K562 (cell line): ENCODE measurements at regions not wholly inside any gene's neighbourhood (a gene's known extent, or its start where the extent isn't known, plus 50 kb on each side); places are given as distances from the start of the nearest gene placed in this dataset.

Experiments used
- ATAC-seq: fragments of 200-7000 bp; cut with Tn5 transposase; 3 replicates; pipeline ENCODE4 v1.9.1; 2020; ENCODE audit warnings: moderate library complexity
- BruUV-seq: library from RNA; stranded (reverse); fragments of 400-500 nt; replicated peaks from 2 replicates; lab custom pipeline; 2021; lab: Mats Ljungman, UMichigan
- CTCF ChIA-PET: fragments of 300-600 bp; formaldehyde crosslinking; extraction: SDS; loops from one replicate; lab custom pipeline; 2021; ENCODE audit warnings: low intra/inter-chr PET ratio; lab: Yijun Ruan, JAX
- POLR2A ChIA-PET: fragments of 300-600, 350-650 bp; sonication (Branson Sonifier 250); formaldehyde crosslinking; extraction: SDS; loops from one replicate; lab custom pipeline; 2021; ENCODE audit warnings: antibody characterized with exemption, inconsistent platforms; lab: Yijun Ruan, JAX
- DNase-seq, 4 experiments: peaks; one replicate each; pipeline versions ENCODE4 v3.0.0 to v3.0.0-alpha.2; 2011 to 2018; ENCODE audit warnings: low spot score in 3 of 4, mixed read lengths in 3 of 4; ENCODE audit errors: extremely low read depth in 1 of 4
- FAIRE-seq: peaks from 2 replicates; lab custom pipeline; 2011; peaks lifted over from hg19 to GRCh38; lab: Jason Lieb, UNC
- H2AFZ ChIP-seq: 2 replicates; pipeline ENCODE4 v1.6.0; 2011; ENCODE audit warnings: low read depth, low read length, control low read depth, inconsistent platforms
- H3K27ac ChIP-seq: fragments of 200-600 bp; 3 replicates; pipeline ENCODE4 v1.8.0; 2011; ENCODE audit warnings: low read depth, mild to moderate bottlenecking, control low read depth, inconsistent platforms, low read length, moderate library complexity, mixed read lengths; ENCODE audit errors: extremely low read depth
- H3K27me3 ChIP-seq, 2 experiments: fragments of 300-600 bp in 1 of 2; 2 replicates in 1 of 2; 3 replicates in 1 of 2; pipeline versions ENCODE4 v1.6.0 to v1.8.0; 2011; ENCODE audit warnings: inconsistent platforms in 2 of 2, low read length in 2 of 2, mild to moderate bottlenecking in 1 of 2, mixed read lengths in 1 of 2, moderate library complexity in 1 of 2; ENCODE audit not compliant: control insufficient read depth in 2 of 2, insufficient read depth in 2 of 2
- H3K36me3 ChIP-seq: fragments of 300-600 bp; 3 replicates; pipeline ENCODE4 v1.8.0; 2011; ENCODE audit warnings: mild to moderate bottlenecking, low read length, inconsistent platforms; ENCODE audit not compliant: control insufficient read depth, insufficient read depth
- H3K4me1 ChIP-seq, 2 experiments: fragments of 200-600 bp in 1 of 2; replicated peaks in 1 of 2; 2 replicates in 1 of 2; 3 replicates in 1 of 2; pipeline versions ENCODE4 v1.5.1 to v1.8.0; 2011; ENCODE audit warnings: inconsistent platforms in 2 of 2, low read length in 2 of 2, mild to moderate bottlenecking in 1 of 2, mixed read lengths in 1 of 2, moderate library complexity in 1 of 2; ENCODE audit not compliant: control insufficient read depth in 2 of 2, insufficient read depth in 2 of 2
- H3K4me2 ChIP-seq: 2 replicates; pipeline ENCODE4 v1.6.1; 2011; ENCODE audit warnings: low read length, control low read depth, inconsistent platforms, mixed read lengths; ENCODE audit not compliant: insufficient read depth
- H3K4me3 ChIP-seq: fragments of 200-600 bp; sonication (generic), shearing (Covaris generic); 2 replicates; pipeline ENCODE4 v1.5.1; 2016; ENCODE audit warnings: control low read depth, inconsistent platforms
- H3K79me2 ChIP-seq: fragments of 200-600 bp; 3 replicates; pipeline ENCODE4 v1.8.0; 2011; ENCODE audit warnings: low read length, inconsistent platforms; ENCODE audit not compliant: control insufficient read depth, insufficient read depth
- H3K9ac ChIP-seq, 2 experiments: 2 replicates each; pipeline versions ENCODE4 v1.6.0 to v1.6.1; 2011; ENCODE audit warnings: low read depth in 2 of 2, low read length in 2 of 2, control low read depth in 1 of 2, inconsistent platforms in 1 of 2, mild to moderate bottlenecking in 1 of 2, mixed read lengths in 1 of 2; ENCODE audit not compliant: insufficient read depth in 1 of 2
- H3K9me1 ChIP-seq: one replicate; pipeline ENCODE4 v1.6.0; 2011; ENCODE audit warnings: inconsistent platforms, mild to moderate bottlenecking, low read length, moderate library complexity; ENCODE audit not compliant: control insufficient read depth, insufficient read depth
- H3K9me3 ChIP-seq: replicated peaks from 2 replicates; pipeline ENCODE4 v1.5.1; 2011; ENCODE audit warnings: low read depth, low read length, inconsistent platforms; ENCODE audit not compliant: control insufficient read depth, insufficient read depth
- H4K20me1 ChIP-seq: replicated peaks from 2 replicates; pipeline ENCODE4 v1.6.1; 2011; ENCODE audit warnings: low read length, inconsistent platforms, mixed read lengths; ENCODE audit not compliant: control insufficient read depth, insufficient read depth
- ARNT ChIP-seq, 2 experiments: fragments of 450-650 bp; IDR thresholded peaks; 2 replicates each; pipeline ENCODE4 v1.6.1; 2016; ENCODE audit warnings: mild to moderate bottlenecking in 1 of 2
- E4F1 ChIP-seq: fragments of 250-450 bp; sonication (Bioruptor Pico); IDR thresholded peaks from 2 replicates; pipeline ENCODE4 v1.5.0; 2021; ENCODE audit warnings: mild to moderate bottlenecking, borderline replicate concordance
- ETS2 ChIP-seq: IDR thresholded peaks from 2 replicates; pipeline ENCODE4 v1.6.1; 2016; ENCODE audit warnings: borderline replicate concordance, missing genetic modification characterization, mild to moderate bottlenecking, moderate library complexity, missing compliant biosample characterization; ENCODE audit not compliant: poor library complexity, severe bottlenecking
- FUS ChIP-seq: fragments of 200-400 bp; formaldehyde crosslinking; optimal IDR thresholded peaks from 2 replicates; pipeline ENCODE3; 2017; ENCODE audit warnings: low read depth, low read length
- MEIS2 ChIP-seq: fragments of 450-650 bp; IDR thresholded peaks from 2 replicates; pipeline ENCODE4 v1.6.1; 2014; ENCODE audit warnings: mild to moderate bottlenecking; ENCODE audit not compliant: partially characterized antibody
- MLLT1 ChIP-seq, 2 experiments: fragments of 450-650 bp; IDR thresholded peaks; 2 replicates each; pipeline ENCODE4 v1.6.1; 2016
- MTA2 ChIP-seq: fragments of 450-650 bp; IDR thresholded peaks from 2 replicates; pipeline ENCODE4 v1.6.1; 2016; ENCODE audit warnings: low read depth
- PHTF2 ChIP-seq: fragments of 250-450 bp; sonication (Bioruptor Pico); IDR thresholded peaks from 2 replicates; pipeline ENCODE4 v1.5.0; 2021; ENCODE audit warnings: mild to moderate bottlenecking
- STAT5A ChIP-seq: IDR thresholded peaks from 2 replicates; pipeline ENCODE4 v1.6.1; 2012; ENCODE audit warnings: low read length, inconsistent platforms, borderline replicate concordance
- ZKSCAN3 ChIP-seq: fragments of 250-450 bp; sonication (Bioruptor Pico); IDR thresholded peaks from 2 replicates; pipeline ENCODE4 v1.4.0; 2020
- WGBS: fragments of 100-300 bp; shearing (Covaris generic); methylation state at CpG from one replicate; pipeline ENCODE4 v1.1.6; 2016; ENCODE audit warnings: low coverage, mixed read lengths; ENCODE audit not compliant: insufficient coverage; ENCODE audit errors: missing lambda C conversion rate; 5-methylcytosine and 5-hydroxymethylcytosine counted together
- in situ Hi-C: fragments of 300-500 bp; cut with MboI; formaldehyde crosslinking; loops from 4 replicates; pipeline ENCODE4 v1.15.0; 2018; ENCODE audit warnings: inconsistent platforms, mixed read lengths
- intact Hi-C: fragments of 100-400 bp; cut with micrococcal nuclease; formaldehyde crosslinking; loops from 2 replicates; pipeline ENCODE4 v1.14.2; 2022

- no peak for TF ChIP-seq ZKSCAN3 (CRISPR knock-in tag)
Observed at GRCh38 chr10:25817200-25817599, 116.8 kb upstream of the MYO3A start (continued).

- WGBS, result 0% methylated on average over 9 of the region's 9 CpGs
- no peak for FAIRE-seq
- POLR2A ChIA-PET, result no interaction called here
Observed at GRCh38 chr10:25818751-25819150, 115.3 kb upstream of the MYO3A start.

GRCh38 chr10:25820472-25820871 lies 113.6 kb upstream of the MYO3A start:
- DNase-seq (no peak), FAIRE-seq (no peak), ATAC-seq (no peak)
- no peak overlapping the region for H3K27ac ChIP-seq
- no peak overlapping the region for H3K4me3 ChIP-seq
- intact Hi-C loops, result no loop called here
- no peaks in the 10 kb centered on the region for H3K79me2 ChIP-seq
- no peaks in the 10 kb centered on the region for H3K36me3 ChIP-seq
- no peak overlapping the region for H2AFZ ChIP-seq
- WGBS, result 3% methylated on average over 2 of the region's 2 CpGs
- POLR2A ChIA-PET, result interaction anchor here (0.7 to 1.3 kb wide), 2 partner anchors 16 to 733 kb away, joined by 3 read pairs; no protein-coding TSS in a partner anchor
- no peaks in the 10 kb centered on the region for H3K4me1 ChIP-seq
- no TSS peak for BruUV-seq
- CTCF ChIA-PET, result no interaction called here
- no peaks in the 10 kb centered on the region; a peak in 1 of 5 replicates for H3K27me3 ChIP-seq
- no peak overlapping the region for H3K9ac ChIP-seq
- no peak overlapping the region for H3K4me2 ChIP-seq
- in situ Hi-C loops, result no loop called here
- H3K9me3 ChIP-seq, result no peaks in the 10 kb centered on the region
- no peaks in the 10 kb centered on the region for H4K20me1 ChIP-seq
- no peaks in the 10 kb centered on the region for H3K9me1 ChIP-seq
- TF ChIP-seq STAT5A, result no peak
- no peak for TF ChIP-seq ARNT (IDR thresholded peaks at IDR 0.05)
- TF ChIP-seq MLLT1 (IDR thresholded peaks at IDR 0.05), result no peak
- TF ChIP-seq E4F1 (CRISPR knock-in tag), result no peak
- no peak for TF ChIP-seq MTA2
- TF ChIP-seq ETS2 (tag), result no peak
- TF ChIP-seq PHTF2, result no peak

More at GRCh38 chr10:25818751-25819150, 115.3 kb upstream of the MYO3A start:
- Histone ChIP-seq H3K27me3 (no peaks in the 10 kb centered on the region; a peak in 1 of 5 replicates), H3K79me2 (no peaks in the 10 kb centered on the region), H3K36me3 (no peaks in the 10 kb centered on the region), H4K20me1 (no peaks in the 10 kb centered on the region), H3K4me1 (no peaks in the 10 kb centered on the region), H3K4me3 (no peak overlapping the region), H3K9me3 (no peaks in the 10 kb centered on the region), H3K9ac (no peak overlapping the region), H3K9me1 (no peaks in the 10 kb centered on the region), H3K27ac (no peak overlapping the region), H2AFZ (no peak overlapping the region), H3K4me2 (no peak overlapping the region)
- TF ChIP-seq MEIS2 (no peak), FUS (no peak)
- intact Hi-C loops, result no loop called here
- BruUV-seq, result no TSS peak
- in situ Hi-C loops, result no loop called here
- DNase-seq, result no peak
- CTCF ChIA-PET, result no interaction called here
- ATAC-seq, result no peak
